ENCODE measurements at regions not wholly inside any gene's neighbourhood (a gene's known extent, or its start where the extent isn't known, plus 50 kb on each side); places are given as distances from the start of the nearest gene placed in this dataset.

DNA sequence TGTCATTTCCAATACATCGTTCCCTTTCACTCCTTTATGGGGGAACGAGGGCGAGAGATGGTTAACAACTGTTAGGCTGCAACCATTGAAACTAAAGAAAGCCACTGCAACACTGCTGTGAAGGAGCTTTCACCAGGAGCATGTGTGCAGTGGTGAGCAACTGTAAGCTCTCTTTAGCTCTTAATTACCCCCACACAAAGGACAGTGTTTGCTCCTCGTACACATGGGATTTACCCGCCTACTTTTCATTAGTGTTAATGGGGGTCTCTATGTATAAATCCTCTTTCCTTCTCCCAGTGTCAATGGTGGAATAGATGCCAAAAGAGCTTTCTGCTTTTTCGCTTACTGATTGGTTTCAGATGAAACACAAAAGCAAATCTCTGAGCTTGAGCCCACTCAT is 343.1 kb downstream of the FLRT2 start:
- Histone ChIP-seq H3K27me3 (ENCODE audit: control insufficient read depth, insufficient read depth, low read length) (no peaks in the 10 kb centered on the region), H4K8ac (ENCODE audit: low read depth in 2 of 2, low read length in 2 of 2) (no peak overlapping the region), H3K56ac (ENCODE audit: extremely low read depth, insufficient read depth, low read length) (no peak overlapping the region), H4K91ac (ENCODE audit: insufficient read depth, low read depth, low read length) (no peak overlapping the region), H2BK20ac (ENCODE audit: low read depth, low read length) (no peak overlapping the region), H2AFZ (replicated peaks; ENCODE audit: low read length, poor library complexity) (no peak overlapping the region), H3K4me2 (ENCODE audit: low read depth, low read length) (no peak overlapping the region), H2BK120ac (ENCODE audit: low read depth, low read length) (no peak overlapping the region), H3K4me1 (ENCODE audit: control insufficient read depth, insufficient read depth, low read length) (no peaks in the 10 kb centered on the region), H3K36me3 (ENCODE audit: control insufficient read depth, insufficient read depth, low read length) (no peaks in the 10 kb centered on the region), H3K9me3 (ENCODE audit: control insufficient read depth, insufficient read depth, low read length) (no peaks in the 10 kb centered on the region), H3K18ac (ENCODE audit: low read depth, low read length) (no peak overlapping the region), H4K5ac (ENCODE audit: low read depth, low read length) (no peak overlapping the region), H2AK9ac (replicated peaks; ENCODE audit: low read depth, low read length, poor library complexity) (no peak overlapping the region), H3K9me1 (ENCODE audit: insufficient read depth, low read length) (no peaks in the 10 kb centered on the region), H3K9ac (ENCODE audit: low read depth, low read length) (no peak overlapping the region), H3K23ac (ENCODE audit: low read depth, low read length) (no peak overlapping the region), H2AK5ac (ENCODE audit: low read depth, low read length) (no peak overlapping the region), H3K4me3 (ENCODE audit: insufficient read depth, low read depth, low read length) (no peak overlapping the region), H3K4ac (ENCODE audit: low read depth, low read length) (no peak overlapping the region), H2BK15ac (ENCODE audit: low read depth, low read length) (no peak overlapping the region), H4K20me1 (ENCODE audit: insufficient read depth, low read length) (no peaks in the 10 kb centered on the region), H2BK5ac (ENCODE audit: low read depth, low read length, poor library complexity, severe bottlenecking) (no peak overlapping the region), H3K14ac (replicated peaks; ENCODE audit: low read depth, low read length) (no peak overlapping the region), H3K27ac (ENCODE audit: insufficient read depth, low read length) (no peak overlapping the region), H3K79me1 (ENCODE audit: low read depth in 1 of 2, low read length in 2 of 2) (no peaks in the 10 kb centered on the region)
- CTCF ChIA-PET, result no interaction called here
- intact Hi-C loops (cut with micrococcal nuclease) (no loop called here), in situ Hi-C loops (cut with MboI; ENCODE audit: low sequenced_read_pairs) (no loop called here), dilution Hi-C loops (cut with HindIII; ENCODE audit: low sequenced_read_pairs, unreplicated experiment) (no loop called here)
- TF ChIP-seq CEBPB (IDR thresholded peaks at IDR 0.05; ENCODE audit: low read depth, low read length), result no peak
- no peak for TF ChIP-seq FOS (IDR thresholded peaks at IDR 0.05; ENCODE audit: low read depth, low read length)
- TF ChIP-seq RFX5 (IDR thresholded peaks at IDR 0.05; ENCODE audit: low read depth, low read length), result no peak
- no peak for TF ChIP-seq MAFK (IDR thresholded peaks at IDR 0.05; ENCODE audit: low read depth, low read length)
- no peak for TF ChIP-seq POLR2A (IDR thresholded peaks at IDR 0.05; ENCODE audit: low read depth, low read length)
- TF ChIP-seq, protein P1, sequence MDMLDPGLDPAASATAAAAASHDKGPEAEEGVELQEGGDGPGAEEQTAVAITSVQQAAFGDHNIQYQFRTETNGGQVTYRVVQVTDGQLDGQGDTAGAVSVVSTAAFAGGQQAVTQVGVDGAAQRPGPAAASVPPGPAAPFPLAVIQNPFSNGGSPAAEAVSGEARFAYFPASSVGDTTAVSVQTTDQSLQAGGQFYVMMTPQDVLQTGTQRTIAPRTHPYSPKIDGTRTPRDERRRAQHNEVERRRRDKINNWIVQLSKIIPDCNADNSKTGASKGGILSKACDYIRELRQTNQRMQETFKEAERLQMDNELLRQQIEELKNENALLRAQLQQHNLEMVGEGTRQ (IDR thresholded peaks at IDR 0.05; ENCODE audit: low read depth, low read length), result no peak
- no peak for TF ChIP-seq NFE2L2 (IDR thresholded peaks at IDR 0.05; ENCODE audit: low read depth, low read length)
- TF ChIP-seq MXI1 (IDR thresholded peaks at IDR 0.05; ENCODE audit: borderline replicate concordance, low read depth, low read length), result no peak
- no peak for TF ChIP-seq MAZ (IDR thresholded peaks at IDR 0.05; ENCODE audit: borderline replicate concordance, low read depth, low read length)
- TF ChIP-seq RCOR1 (IDR thresholded peaks at IDR 0.05; ENCODE audit: insufficient replicate concordance, low read length), result no peak
- no peak for TF ChIP-seq RAD21 (IDR thresholded peaks at IDR 0.05; ENCODE audit: low read length)
- TF ChIP-seq CHD1 (IDR thresholded peaks at IDR 0.05; ENCODE audit: low read depth, low read length), result no peak
- TF ChIP-seq BHLHE40 (IDR thresholded peaks at IDR 0.05; ENCODE audit: low read depth, low read length), result no peak
- DNase-seq (no peak), ATAC-seq (ENCODE audit: low read depth) (no peak)
- POLR2A ChIA-PET (ENCODE audit: unreplicated experiment), result no interaction called here
- BruUV-seq (replicated peaks), result no TSS peak
- no CpG with 5 or more reads among the region's 6 CpGs for whole genome bisulfite sequencing, 2 experiments (ENCODE audit: extremely low coverage in 2 of 2, insufficient read length in 1 of 2)

All from IMR-90 (cell line).